Ammon's horn (tissue), 1 donor: ENCODE measurements at regions not wholly inside any gene's neighbourhood (a gene's known extent, or its start where the extent isn't known, plus 50 kb on each side); places are given as distances from the start of the nearest gene placed in this dataset.
"Not testable (repeated sequence)": the region's sequence is repeated elsewhere in the genome, so short reads cannot be mapped to it uniquely, and the experiment has no call there.

Experiments
- DNase-seq: peaks from one replicate; pipeline ENCODE4 v3.0.0-alpha.2; 2016; ENCODE audit warnings: low spot score

GRCh38 chr20:29763821-29764511 lies 1493.5 kb upstream of the DEFB115 start:
- no peak for DNase-seq

GRCh38 chr20:29764922-29765610 lies 1492.4 kb upstream of the DEFB115 start:
- DNase-seq, result not testable (repeated sequence)

- not testable (repeated sequence) for DNase-seq
Measured at GRCh38 chr20:29778033-29778432, 1479.4 kb upstream of the DEFB115 start.

GRCh38 chr20:29781217-29781616 lies 1476.2 kb upstream of the DEFB115 start:
- DNase-seq, result not testable (repeated sequence)

GRCh38 chr20:29781891-29782290 lies 1475.6 kb upstream of the DEFB115 start:
- not testable (repeated sequence) for DNase-seq

- DNase-seq, result not testable (repeated sequence)
Measured at GRCh38 chr20:29787456-29787855, 1470.0 kb upstream of the DEFB115 start.

GRCh38 chr20:29790510-29790909 lies 1467.0 kb upstream of the DEFB115 start:
- no peak for DNase-seq

- DNase-seq, result not testable (repeated sequence)
Measured at GRCh38 chr20:29831508-29831907, 1426.0 kb upstream of the DEFB115 start.

- DNase-seq, result not testable (repeated sequence)
Measured at GRCh38 chr20:29868014-29868413, 1389.5 kb upstream of the DEFB115 start.

- DNase-seq, result not testable (repeated sequence)
Measured at GRCh38 chr20:29868688-29869087, 1388.8 kb upstream of the DEFB115 start.

- DNase-seq, result not testable (repeated sequence)
Measured at GRCh38 chr20:29871816-29872215, 1385.6 kb upstream of the DEFB115 start.

- peak; percentile 53 for DNase-seq
Measured at GRCh38 chr20:29873946-29874345, 1383.5 kb upstream of the DEFB115 start.

GRCh38 chr20:29874476-29875202 lies 1382.8 kb upstream of the DEFB115 start:
- no peak for DNase-seq

GRCh38 chr20:29875321-29876083 lies 1382.0 kb upstream of the DEFB115 start:
- not testable (repeated sequence) for DNase-seq

GRCh38 chr20:29876084-29876910 lies 1381.2 kb upstream of the DEFB115 start:
- not testable (repeated sequence) for DNase-seq

GRCh38 chr20:29876911-29877285 lies 1380.6 kb upstream of the DEFB115 start:
- no peak for DNase-seq

- DNase-seq, result not testable (repeated sequence)
Measured at GRCh38 chr20:29877411-29878280, 1379.8 kb upstream of the DEFB115 start.

- no peak for DNase-seq
Measured at GRCh38 chr20:29878281-29878741, 1379.2 kb upstream of the DEFB115 start.

GRCh38 chr20:29878777-29879442 lies 1378.6 kb upstream of the DEFB115 start:
- no peak for DNase-seq
